SW 1271 (cell line): ENCODE measurements at regions not wholly inside any gene's neighbourhood (a gene's known extent, or its start where the extent isn't known, plus 50 kb on each side); places are given as distances from the start of the nearest gene placed in this dataset.
"Not testable (repeated sequence)": the region's sequence is repeated elsewhere in the genome, so short reads cannot be mapped to it uniquely, and the experiment has no call there.

Experiments
- DNase-seq, 2 experiments: peaks; one replicate each; lab custom pipeline; 2025; lab: John Stamatoyannopoulos, UW

GRCh38 chr1:228868731-228869024 lies 133.4 kb downstream of the RHOU start:
- no peak for DNase-seq

GRCh38 chr1:228869312-228869824 lies 134.1 kb downstream of the RHOU start:
- DNase-seq, result no peak

- DNase-seq, result no peak
Observed at GRCh38 chr1:228870041-228870713, 134.9 kb downstream of the RHOU start.

- no peak for DNase-seq
Observed at GRCh38 chr1:228871314-228872061, 136.2 kb downstream of the RHOU start.

GRCh38 chr1:228872080-228872479 lies 136.8 kb downstream of the RHOU start:
- no peak for DNase-seq

- no peak for DNase-seq
Observed at GRCh38 chr1:228873709-228874108, 138.4 kb downstream of the RHOU start.

- DNase-seq, result no peak
Observed at GRCh38 chr1:228875741-228876140, 140.5 kb downstream of the RHOU start.

GRCh38 chr1:228876187-228876586 lies 140.9 kb downstream of the RHOU start:
- no peak for DNase-seq

- no peak for DNase-seq
Observed at GRCh38 chr1:228879164-228879563, 143.9 kb downstream of the RHOU start.

GRCh38 chr1:228882041-228882770 lies 146.9 kb downstream of the RHOU start:
- no peak for DNase-seq

GRCh38 chr1:228882771-228883450 lies 147.6 kb downstream of the RHOU start:
- DNase-seq, result no peak

GRCh38 chr1:228883535-228883934 lies 148.3 kb downstream of the RHOU start:
- no peak for DNase-seq

- DNase-seq, result no peak
Observed at GRCh38 chr1:228884196-228884595, 148.9 kb downstream of the RHOU start.

- DNase-seq, result no peak
Observed at GRCh38 chr1:228884615-228885566, 149.6 kb downstream of the RHOU start.

GRCh38 chr1:228885845-228886244 lies 150.6 kb downstream of the RHOU start:
- DNase-seq, result no peak

GRCh38 chr1:228887101-228887500 lies 151.8 kb downstream of the RHOU start:
- no peak for DNase-seq

GRCh38 chr1:228887960-228888359 lies 152.7 kb downstream of the RHOU start:
- no peak for DNase-seq

- DNase-seq, result no peak
Observed at GRCh38 chr1:228889289-228889688, 154.0 kb downstream of the RHOU start.

GRCh38 chr1:228891272-228892034 lies 156.2 kb downstream of the RHOU start:
- no peak for DNase-seq

GRCh38 chr1:228892200-228892599 lies 156.9 kb downstream of the RHOU start:
- DNase-seq, result not testable (repeated sequence)
